ENCODE measurements at regions not wholly inside any gene's neighbourhood (a gene's known extent, or its start where the extent isn't known, plus 50 kb on each side); places are given as distances from the start of the nearest gene placed in this dataset.

DNA sequence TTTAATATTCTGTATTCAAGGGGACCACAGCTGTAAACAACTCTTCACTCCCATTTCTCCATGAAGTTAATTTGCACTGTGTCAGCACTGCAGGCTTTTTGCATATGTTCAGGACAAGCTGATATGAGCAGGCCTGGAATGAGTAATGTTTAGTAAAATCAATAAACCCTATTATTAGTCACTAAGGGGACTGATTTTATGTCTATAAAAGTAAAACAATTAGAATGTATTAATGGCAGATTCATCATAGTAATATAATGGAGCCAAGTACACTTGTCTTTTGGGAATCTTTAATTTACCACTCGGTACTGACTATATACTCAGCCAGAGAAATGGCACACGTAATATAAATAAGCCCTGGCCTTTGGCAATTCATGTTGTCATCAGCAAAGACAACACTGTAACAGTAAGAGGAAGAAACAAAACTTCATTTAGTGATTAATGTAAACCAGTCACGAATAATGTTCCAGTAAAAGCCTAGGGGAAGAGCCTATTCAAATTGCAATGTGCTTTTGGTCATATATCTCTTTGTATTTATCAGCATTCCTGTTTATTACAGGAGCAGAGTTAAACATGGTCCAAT lies 111.6 kb downstream of the ZNF608 start:
- H3K4me3 ChIP-seq, result no peak overlapping the region
- no peaks in the 10 kb centered on the region for H3K79me2 ChIP-seq (ENCODE audit: control insufficient read depth, insufficient read depth, low read length)
- H4K20me1 ChIP-seq (replicated peaks; ENCODE audit: control insufficient read depth, insufficient read depth, low read length), result no peaks in the 10 kb centered on the region
- ATAC-seq (no peak), DNase-seq (ENCODE audit: extremely low read depth in 1 of 4, low spot score in 3 of 4) (no peak), FAIRE-seq (no peak)
- no peak overlapping the region for H2AFZ ChIP-seq (ENCODE audit: low read depth, low read length)
- no peak overlapping the region for H3K9ac ChIP-seq (ENCODE audit: insufficient read depth in 1 of 2, low read depth in 2 of 2, low read length in 2 of 2)
- H3K4me1 ChIP-seq (replicated peaks in 1 of 2; ENCODE audit: control insufficient read depth in 2 of 2, insufficient read depth in 2 of 2, low read length in 2 of 2), result peaks cover 1 to 13% of the 10 kb centered on the region in 2 experiments; a peak in 4 of 5 replicates
- intact Hi-C loops (cut with micrococcal nuclease), result no loop called here
- in situ Hi-C loops (cut with MboI), result no loop called here
- TF ChIP-seq KDM2B (CRISPR knock-in tag; IDR thresholded peaks at IDR 0.05) (no peak), CHD1 (IDR thresholded peaks at IDR 0.05; ENCODE audit: low read length) (no peak), COPS2 (conservative IDR thresholded peaks at IDR 0.05) (no peak), ZNF354B (CRISPR knock-in tag; IDR thresholded peaks at IDR 0.05) (no peak), BCOR (IDR thresholded peaks at IDR 0.05) (no peak), ZNF134 (CRISPR knock-in tag; conservative IDR thresholded peaks at IDR 0.05) (no peak), MAFG (tag; conservative IDR thresholded peaks at IDR 0.05) (no peak)
- no peaks in the 10 kb centered on the region for H3K9me1 ChIP-seq (ENCODE audit: control insufficient read depth, insufficient read depth, low read length)
- ChIA-PET CTCF (ENCODE audit: low intra/inter-chr PET ratio) (no interaction called here), POLR2A (interaction anchor here (0.6 to 1.1 kb wide), 2 partner anchors 17 to 33 kb away, joined by 3 to 4 read pairs; no protein-coding TSS in a partner anchor)
- H3K27me3 ChIP-seq (ENCODE audit: control insufficient read depth in 2 of 2, insufficient read depth in 2 of 2, low read length in 2 of 2), result no peaks in the 10 kb centered on the region
- 59% methylated on average over 3 of the region's 3 CpGs for WGBS (ENCODE audit: insufficient coverage, low coverage, missing lambda C conversion rate)
- H3K36me3 ChIP-seq (ENCODE audit: control insufficient read depth, insufficient read depth, low read length), result no peaks in the 10 kb centered on the region
- no peak overlapping the region for H3K4me2 ChIP-seq (ENCODE audit: insufficient read depth, low read length)
- no peak overlapping the region for H3K27ac ChIP-seq (ENCODE audit: extremely low read depth, low read depth, low read length)
- no TSS peak for BruUV-seq (replicated peaks)
- H3K9me3 ChIP-seq (replicated peaks; ENCODE audit: control insufficient read depth, insufficient read depth, low read depth, low read length), result no peaks in the 10 kb centered on the region

DNA sequence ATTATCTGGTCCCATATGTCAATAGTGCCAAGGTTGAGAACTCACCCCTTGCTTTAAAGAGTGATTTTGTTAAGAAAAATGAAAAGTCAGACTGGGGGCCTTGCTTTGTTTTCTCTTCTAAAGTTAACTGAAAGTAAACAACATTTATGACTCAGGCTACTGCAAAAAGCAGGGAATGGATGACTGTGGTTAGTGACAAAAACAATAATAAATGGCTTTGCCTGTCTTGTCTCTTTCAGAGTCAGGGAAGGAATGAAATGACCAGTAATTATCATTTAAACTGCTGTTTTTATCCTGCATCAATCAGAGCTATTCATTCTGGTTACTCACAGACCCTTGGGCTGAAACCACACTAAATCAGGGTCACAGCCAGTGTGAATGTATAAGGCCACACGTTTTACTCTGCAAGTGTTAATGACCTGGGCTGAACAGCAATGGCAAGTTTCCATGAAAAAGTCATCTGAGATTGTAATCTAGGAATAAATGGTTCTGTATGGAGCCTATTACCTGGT lies 112.2 kb downstream of the ZNF608 start:
- no peak for FAIRE-seq
- Histone ChIP-seq H3K9me3 (replicated peaks; ENCODE audit: control insufficient read depth, insufficient read depth, low read depth, low read length) (no peaks in the 10 kb centered on the region), H2AFZ (ENCODE audit: low read depth, low read length) (no peak overlapping the region), H4K20me1 (replicated peaks; ENCODE audit: control insufficient read depth, insufficient read depth, low read length) (no peaks in the 10 kb centered on the region), H3K9me1 (ENCODE audit: control insufficient read depth, insufficient read depth, low read length) (no peaks in the 10 kb centered on the region), H3K4me1 (replicated peaks in 1 of 2; ENCODE audit: control insufficient read depth in 2 of 2, insufficient read depth in 2 of 2, low read length in 2 of 2) (peaks cover 7 to 18% of the 10 kb centered on the region in 2 experiments), H3K4me3 (no peak overlapping the region), H3K27me3 (ENCODE audit: control insufficient read depth in 2 of 2, insufficient read depth in 2 of 2, low read length in 2 of 2) (no peaks in the 10 kb centered on the region), H3K36me3 (ENCODE audit: control insufficient read depth, insufficient read depth, low read length) (no peaks in the 10 kb centered on the region), H3K79me2 (ENCODE audit: control insufficient read depth, insufficient read depth, low read length) (no peaks in the 10 kb centered on the region), H3K27ac (ENCODE audit: extremely low read depth, low read depth, low read length) (no peak overlapping the region), H3K4me2 (ENCODE audit: insufficient read depth, low read length) (no peak overlapping the region), H3K9ac (ENCODE audit: insufficient read depth in 1 of 2, low read depth in 2 of 2, low read length in 2 of 2) (no peak overlapping the region)
- ChIA-PET CTCF (ENCODE audit: low intra/inter-chr PET ratio) (no interaction called here), POLR2A (no interaction called here)
- 10% methylated on average over 1 of the region's 1 CpG for WGBS (ENCODE audit: insufficient coverage, low coverage, missing lambda C conversion rate)
- in situ Hi-C loops (cut with MboI) (no loop called here), intact Hi-C loops (cut with micrococcal nuclease) (no loop called here)
- no peak for ATAC-seq
- no TSS peak for BruUV-seq (replicated peaks)
- no peak for TF ChIP-seq NCOA1 (IDR thresholded peaks at IDR 0.05; ENCODE audit: low read depth)
- peak; percentile 50 for TF ChIP-seq MEIS2 (IDR thresholded peaks at IDR 0.05; ENCODE audit: partially characterized antibody)
- TF ChIP-seq FOSL1 (tag; conservative IDR thresholded peaks at IDR 0.05), result peak; percentile 45
- TF ChIP-seq KDM1A (IDR thresholded peaks at IDR 0.05), result peak in 1 of 2 experiments; percentile 39; a peak in 2 of 4 replicates
- DNase-seq (ENCODE audit: extremely low read depth in 1 of 4, low spot score in 3 of 4), result no peak

Data from K562 (cell line).